GM12878 (cell line): ENCODE measurements at regions not wholly inside any gene's neighbourhood (a gene's known extent, or its start where the extent isn't known, plus 50 kb on each side); places are given as distances from the start of the nearest gene placed in this dataset.

Experiments
- EP300 ChIP-seq, 2 experiments: fragments of 150-350 bp in 1 of 2; IDR thresholded peaks; 2 replicates each; pipeline ENCODE4 v1.6.1; 2011 to 2012; ENCODE audit warnings: low read depth in 2 of 2, low read length in 2 of 2, borderline replicate concordance in 1 of 2, improper control_type of control experiment in 1 of 2, inconsistent platforms in 1 of 2; ENCODE audit not compliant: control insufficient read depth in 1 of 2
- ZNF274 ChIP-seq: IDR thresholded peaks from one replicate; pipeline ENCODE4 v1.8.0; 2011; ENCODE audit not compliant: insufficient read length, insufficient read depth

- no peak for TF ChIP-seq EP300 (IDR thresholded peaks at IDR 0.05; ENCODE audit: borderline replicate concordance in 1 of 2, control insufficient read depth in 1 of 2, low read depth in 2 of 2, low read length in 2 of 2)
- no peak for TF ChIP-seq ZNF274
Measured at GRCh38 chr5:10157085-10157669, 92.5 kb downstream of the ATPSCKMT start.
